ENCODE measurements at regions not wholly inside any gene's neighbourhood (a gene's known extent, or its start where the extent isn't known, plus 50 kb on each side); places are given as distances from the start of the nearest gene placed in this dataset.

DNA sequence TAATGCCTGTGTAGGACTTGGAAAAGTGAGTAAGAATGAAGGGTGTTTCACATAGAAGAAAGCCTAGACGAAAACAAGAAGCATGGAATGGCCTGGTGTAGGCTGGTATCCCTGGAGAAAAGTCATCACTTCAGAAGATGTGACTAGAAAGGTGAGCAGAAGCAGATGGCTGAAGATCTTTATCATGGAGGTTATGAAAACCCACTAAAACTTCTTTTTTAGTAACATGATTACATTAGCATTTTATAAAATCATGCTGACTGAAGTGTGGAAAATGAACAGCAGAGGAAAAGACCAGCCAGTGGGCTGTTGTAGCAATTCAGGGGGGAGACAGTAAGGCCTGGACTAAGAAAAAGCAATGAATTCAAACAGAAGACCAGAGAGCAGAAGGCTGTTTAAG is 114.5 kb upstream of the G2E3 start:
- no peak for DNase-seq (ENCODE audit: low read depth, low spot score)
- Histone ChIP-seq H3K4me3 (ENCODE audit: insufficient read length, low read depth) (no peak overlapping the region), H3K9ac (ENCODE audit: insufficient read length, low read depth) (no peak overlapping the region), H3K36me3 (ENCODE audit: insufficient read depth, insufficient read length, low read length) (no peaks in the 10 kb centered on the region), H3K4me1 (ENCODE audit: insufficient read depth, insufficient read length) (no peaks in the 10 kb centered on the region), H3K27me3 (ENCODE audit: insufficient read depth, insufficient read length) (no peaks in the 10 kb centered on the region), H3K9me3 (ENCODE audit: insufficient read depth, low read length) (no peaks in the 10 kb centered on the region)
- TF ChIP-seq SUZ12 (IDR thresholded peaks at IDR 0.05; ENCODE audit: extremely low read depth, insufficient read depth, insufficient read length) (no peak), ZNF274 (IDR thresholded peaks at IDR 0.05; ENCODE audit: low read depth, low read length) (no peak), YY1 (IDR thresholded peaks at IDR 0.05; ENCODE audit: insufficient read depth, insufficient read length) (no peak)

GRCh38 chr14:30445011-30445793 is 113.8 kb upstream of the G2E3 start:
- Histone ChIP-seq H3K27me3 (ENCODE audit: insufficient read depth, insufficient read length) (no peaks in the 10 kb centered on the region), H3K4me1 (ENCODE audit: insufficient read depth, insufficient read length) (no peaks in the 10 kb centered on the region), H3K9me3 (ENCODE audit: insufficient read depth, low read length) (no peaks in the 10 kb centered on the region), H3K36me3 (ENCODE audit: insufficient read depth, insufficient read length, low read length) (no peaks in the 10 kb centered on the region), H3K9ac (ENCODE audit: insufficient read length, low read depth) (no peak overlapping the region), H3K4me3 (ENCODE audit: insufficient read length, low read depth) (no peak overlapping the region)
- no peak for DNase-seq (ENCODE audit: low read depth, low spot score)
- TF ChIP-seq ZNF274 (IDR thresholded peaks at IDR 0.05; ENCODE audit: low read depth, low read length) (no peak), SUZ12 (IDR thresholded peaks at IDR 0.05; ENCODE audit: extremely low read depth, insufficient read depth, insufficient read length) (no peak), YY1 (IDR thresholded peaks at IDR 0.05; ENCODE audit: insufficient read depth, insufficient read length) (no peak)

- Histone ChIP-seq H3K4me1 (ENCODE audit: insufficient read depth, insufficient read length) (no peaks in the 10 kb centered on the region), H3K9me3 (ENCODE audit: insufficient read depth, low read length) (no peaks in the 10 kb centered on the region), H3K27me3 (ENCODE audit: insufficient read depth, insufficient read length) (no peaks in the 10 kb centered on the region), H3K4me3 (ENCODE audit: insufficient read length, low read depth) (no peak overlapping the region), H3K36me3 (ENCODE audit: insufficient read depth, insufficient read length, low read length) (no peaks in the 10 kb centered on the region), H3K9ac (ENCODE audit: insufficient read length, low read depth) (no peak overlapping the region)
- no peak for DNase-seq (ENCODE audit: low read depth, low spot score)
- TF ChIP-seq SUZ12 (IDR thresholded peaks at IDR 0.05; ENCODE audit: extremely low read depth, insufficient read depth, insufficient read length) (no peak), ZNF274 (IDR thresholded peaks at IDR 0.05; ENCODE audit: low read depth, low read length) (no peak), YY1 (IDR thresholded peaks at IDR 0.05; ENCODE audit: insufficient read depth, insufficient read length) (no peak)
Observed at GRCh38 chr14:30445852-30446251, 113.1 kb upstream of the G2E3 start.

GRCh38 chr14:30450631-30451545 is 108.1 kb upstream of the G2E3 start:
- Histone ChIP-seq H3K27me3 (ENCODE audit: insufficient read depth, insufficient read length) (no peaks in the 10 kb centered on the region), H3K4me3 (ENCODE audit: insufficient read length, low read depth) (no peak overlapping the region), H3K4me1 (ENCODE audit: insufficient read depth, insufficient read length) (no peaks in the 10 kb centered on the region), H3K9ac (ENCODE audit: insufficient read length, low read depth) (no peak overlapping the region), H3K36me3 (ENCODE audit: insufficient read depth, insufficient read length, low read length) (no peaks in the 10 kb centered on the region), H3K9me3 (ENCODE audit: insufficient read depth, low read length) (no peaks in the 10 kb centered on the region)
- no peak for DNase-seq (ENCODE audit: low read depth, low spot score)
- TF ChIP-seq ZNF274 (IDR thresholded peaks at IDR 0.05; ENCODE audit: low read depth, low read length): no peak
- no peak for TF ChIP-seq YY1 (IDR thresholded peaks at IDR 0.05; ENCODE audit: insufficient read depth, insufficient read length)
- no peak for TF ChIP-seq SUZ12 (IDR thresholded peaks at IDR 0.05; ENCODE audit: extremely low read depth, insufficient read depth, insufficient read length)

- H3K9ac ChIP-seq (ENCODE audit: insufficient read length, low read depth): no peak overlapping the region
- TF ChIP-seq YY1 (IDR thresholded peaks at IDR 0.05; ENCODE audit: insufficient read depth, insufficient read length) (no peak), SUZ12 (IDR thresholded peaks at IDR 0.05; ENCODE audit: extremely low read depth, insufficient read depth, insufficient read length) (no peak), ZNF274 (IDR thresholded peaks at IDR 0.05; ENCODE audit: low read depth, low read length) (no peak)
- H3K36me3 ChIP-seq (ENCODE audit: insufficient read depth, insufficient read length, low read length): no peaks in the 10 kb centered on the region
- H3K4me3 ChIP-seq (ENCODE audit: insufficient read length, low read depth): no peak overlapping the region
- DNase-seq (ENCODE audit: low read depth, low spot score): no peak
- H3K9me3 ChIP-seq (ENCODE audit: insufficient read depth, low read length): no peaks in the 10 kb centered on the region
- H3K4me1 ChIP-seq (ENCODE audit: insufficient read depth, insufficient read length): no peaks in the 10 kb centered on the region
- no peaks in the 10 kb centered on the region for H3K27me3 ChIP-seq (ENCODE audit: insufficient read depth, insufficient read length)
Observed at GRCh38 chr14:30456296-30456695, 102.7 kb upstream of the G2E3 start.

DNA sequence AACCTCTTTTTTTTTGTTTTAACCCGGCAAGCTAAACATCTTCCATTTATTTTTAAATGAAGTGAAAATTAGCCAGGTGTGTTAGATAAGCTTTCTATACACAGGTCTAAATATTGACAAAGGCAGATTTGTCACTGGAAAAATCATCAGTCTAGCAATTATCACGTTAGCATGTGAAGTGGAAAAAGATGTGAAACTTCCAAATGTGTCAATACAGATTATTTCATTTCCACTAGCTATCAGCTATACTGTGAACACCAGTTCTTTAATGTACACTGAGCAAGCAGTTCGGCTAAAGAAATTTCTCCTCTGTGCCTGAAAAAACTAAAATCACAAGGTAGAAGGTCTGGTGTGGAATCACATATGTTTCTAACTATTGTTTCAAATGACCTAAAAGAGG is 96.6 kb upstream of the G2E3 start:
- H3K4me3 ChIP-seq (ENCODE audit: insufficient read length, low read depth): no peak overlapping the region
- DNase-seq (ENCODE audit: low read depth, low spot score): no peak
- H3K9me3 ChIP-seq (ENCODE audit: insufficient read depth, low read length): no peaks in the 10 kb centered on the region
- H3K36me3 ChIP-seq (ENCODE audit: insufficient read depth, insufficient read length, low read length): no peaks in the 10 kb centered on the region
- no peak for TF ChIP-seq SUZ12 (IDR thresholded peaks at IDR 0.05; ENCODE audit: extremely low read depth, insufficient read depth, insufficient read length)
- no peaks in the 10 kb centered on the region for H3K4me1 ChIP-seq (ENCODE audit: insufficient read depth, insufficient read length)
- no peak overlapping the region for H3K9ac ChIP-seq (ENCODE audit: insufficient read length, low read depth)
- H3K27me3 ChIP-seq (ENCODE audit: insufficient read depth, insufficient read length): no peaks in the 10 kb centered on the region

GRCh38 chr14:30464481-30464880 is 94.5 kb upstream of the G2E3 start:
- H3K4me3 ChIP-seq (ENCODE audit: insufficient read length, low read depth): no peak overlapping the region
- no peak overlapping the region for H3K9ac ChIP-seq (ENCODE audit: insufficient read length, low read depth)
- no peaks in the 10 kb centered on the region for H3K9me3 ChIP-seq (ENCODE audit: insufficient read depth, low read length)
- DNase-seq (ENCODE audit: low read depth, low spot score): no peak
- no peaks in the 10 kb centered on the region for H3K27me3 ChIP-seq (ENCODE audit: insufficient read depth, insufficient read length)
- TF ChIP-seq ZNF274 (IDR thresholded peaks at IDR 0.05; ENCODE audit: low read depth, low read length): no peak
- no peak for TF ChIP-seq SUZ12 (IDR thresholded peaks at IDR 0.05; ENCODE audit: extremely low read depth, insufficient read depth, insufficient read length)
- no peak for TF ChIP-seq YY1 (IDR thresholded peaks at IDR 0.05; ENCODE audit: insufficient read depth, insufficient read length)
- H3K36me3 ChIP-seq (ENCODE audit: insufficient read depth, insufficient read length, low read length): no peaks in the 10 kb centered on the region
- no peaks in the 10 kb centered on the region for H3K4me1 ChIP-seq (ENCODE audit: insufficient read depth, insufficient read length)

Measured in NT2/D1 (cell line).